ENCODE measurements at regions not wholly inside any gene's neighbourhood (a gene's known extent, or its start where the extent isn't known, plus 50 kb on each side); places are given as distances from the start of the nearest gene placed in this dataset.
A peak's percentile ranks its signal among the peaks of the same experiment; 100 is the strongest.
"Not testable (repeated sequence)": the region's sequence is repeated elsewhere in the genome, so short reads cannot be mapped to it uniquely, and the experiment has no call there.

DNA sequence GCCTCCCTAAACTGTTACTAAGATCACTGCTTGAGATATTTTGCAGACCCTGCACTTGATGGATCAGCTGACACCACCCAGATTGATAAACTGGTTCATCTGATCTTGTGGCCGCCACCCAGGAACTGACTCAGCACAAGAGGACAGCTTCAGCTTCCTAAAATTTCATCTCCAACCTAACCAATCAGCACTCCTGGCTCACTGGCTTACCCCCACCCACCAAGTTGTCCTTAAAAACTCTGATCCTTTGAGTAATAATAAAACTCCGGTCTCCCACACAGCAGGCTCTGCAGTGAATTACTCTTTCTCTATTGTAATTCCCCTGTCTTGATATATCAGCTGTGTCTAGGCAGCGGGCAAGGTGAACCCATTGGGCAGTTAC lies 174.8 kb downstream of the UTP18 start:
- no peak for DNase-seq (ENCODE audit: low read depth in 2 of 2)

DNA sequence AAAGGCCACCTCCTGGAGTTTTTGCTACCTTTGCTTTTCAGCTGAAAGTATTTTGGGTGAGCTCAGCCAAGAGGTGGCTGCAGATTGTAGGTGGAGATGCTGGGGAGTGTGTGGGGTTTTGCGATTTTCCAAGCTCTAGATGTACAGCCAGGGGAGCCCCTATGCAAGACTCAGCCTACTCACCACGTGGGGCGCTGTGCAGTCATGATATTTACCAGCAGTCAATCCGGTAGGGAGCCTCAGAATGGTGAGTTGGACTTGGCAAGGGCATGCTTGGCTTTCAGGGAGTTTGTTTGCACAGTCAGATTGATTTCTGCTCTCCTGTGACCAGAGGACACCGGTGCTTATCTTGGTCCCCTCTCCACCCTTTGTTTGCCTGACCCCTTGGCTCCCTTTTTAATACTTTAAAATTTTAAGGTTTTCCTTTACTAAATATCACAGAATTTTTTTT lies 175.3 kb downstream of the UTP18 start:
- DNase-seq (ENCODE audit: low read depth in 2 of 2): no peak

DNA sequence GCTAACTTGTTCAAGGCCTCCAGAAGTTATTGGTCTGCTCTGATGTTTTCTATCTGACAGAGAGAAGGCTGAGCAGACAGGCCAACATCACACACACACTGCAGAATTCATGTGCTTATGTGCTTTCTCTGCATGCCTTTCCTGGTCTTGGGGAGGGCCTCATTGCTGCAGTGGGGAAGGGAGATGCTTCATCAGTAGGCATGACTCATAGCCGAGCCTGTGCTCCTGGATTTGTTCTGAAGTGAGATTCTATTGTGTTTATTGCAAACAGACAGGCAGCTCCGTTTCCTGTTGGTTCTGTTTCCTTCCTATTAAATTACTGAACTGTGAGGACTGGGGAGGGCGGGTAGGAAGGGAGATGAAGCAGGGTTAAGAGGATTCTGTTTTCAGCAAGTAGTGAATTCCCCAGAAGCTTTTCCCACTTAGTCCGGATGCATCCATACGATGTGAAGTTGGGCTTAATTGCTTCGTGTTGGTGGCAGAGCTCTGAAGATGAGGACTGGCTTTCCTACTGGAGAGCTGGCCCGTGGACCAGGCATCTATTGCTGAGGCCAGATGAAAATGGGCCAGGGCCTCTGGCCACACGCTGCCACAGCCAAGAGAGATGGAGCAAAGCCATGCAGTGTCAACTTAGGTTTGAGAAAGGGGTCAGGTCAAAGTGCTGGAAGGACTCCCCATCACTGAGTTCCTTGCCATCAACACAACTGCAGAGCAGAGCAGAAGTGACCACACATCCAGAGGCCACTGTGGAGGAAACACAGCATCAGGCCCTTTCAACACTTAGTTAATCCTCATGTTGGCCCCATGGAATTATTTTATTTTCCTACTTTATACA lies 179.3 kb downstream of the UTP18 start:
- DNase-seq (ENCODE audit: low read depth in 2 of 2): no peak

GRCh38 chr17:51441431-51441830 lies 181.1 kb downstream of the UTP18 start:
- DNase-seq (ENCODE audit: low read depth in 2 of 2): no peak

DNA sequence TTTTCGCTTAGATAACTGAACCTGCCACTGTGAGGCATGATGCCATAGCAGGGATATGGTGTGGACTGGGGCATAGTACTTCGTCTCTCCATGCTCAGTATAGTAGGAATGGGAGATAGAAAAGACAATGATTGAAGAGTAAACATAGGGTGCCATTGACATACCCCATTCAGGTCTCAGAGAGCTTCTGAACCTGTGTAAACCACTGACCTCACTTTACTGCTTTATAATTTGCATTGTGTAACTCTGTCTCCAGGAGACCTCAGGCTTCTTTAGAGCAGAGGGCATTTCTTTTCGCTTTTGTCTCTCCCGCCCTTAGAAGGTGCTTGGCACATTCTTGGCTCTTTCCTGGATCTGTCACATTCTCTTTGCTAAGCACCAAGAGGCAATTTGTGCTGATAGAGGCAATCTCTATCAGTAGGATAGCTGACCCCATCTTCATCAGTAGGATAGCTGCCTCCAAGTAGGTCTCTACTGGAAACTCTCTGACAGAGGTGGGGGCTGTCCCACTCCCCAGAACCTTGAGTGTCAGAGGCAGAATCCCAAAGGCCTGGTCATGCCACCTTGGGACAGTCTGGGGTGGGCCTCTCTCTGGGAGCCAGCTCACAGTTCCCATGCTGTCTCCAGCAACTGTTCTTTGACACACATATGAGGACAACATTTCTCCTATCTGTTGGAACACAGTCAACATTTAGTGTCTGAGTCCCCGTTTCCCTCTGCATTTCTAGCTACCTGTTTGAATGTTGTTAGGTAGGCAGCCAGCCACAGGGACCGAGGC lies 181.9 kb downstream of the UTP18 start:
- DNase-seq (ENCODE audit: low read depth in 2 of 2): no peak

- DNase-seq (ENCODE audit: low read depth in 2 of 2): no peak
These were observed 183.3 kb downstream of the UTP18 start for GRCh38 chr17:51443646-51444045.

- no peak for DNase-seq (ENCODE audit: low read depth in 2 of 2)
These were observed 185.6 kb downstream of the UTP18 start for GRCh38 chr17:51445946-51446345.

DNA sequence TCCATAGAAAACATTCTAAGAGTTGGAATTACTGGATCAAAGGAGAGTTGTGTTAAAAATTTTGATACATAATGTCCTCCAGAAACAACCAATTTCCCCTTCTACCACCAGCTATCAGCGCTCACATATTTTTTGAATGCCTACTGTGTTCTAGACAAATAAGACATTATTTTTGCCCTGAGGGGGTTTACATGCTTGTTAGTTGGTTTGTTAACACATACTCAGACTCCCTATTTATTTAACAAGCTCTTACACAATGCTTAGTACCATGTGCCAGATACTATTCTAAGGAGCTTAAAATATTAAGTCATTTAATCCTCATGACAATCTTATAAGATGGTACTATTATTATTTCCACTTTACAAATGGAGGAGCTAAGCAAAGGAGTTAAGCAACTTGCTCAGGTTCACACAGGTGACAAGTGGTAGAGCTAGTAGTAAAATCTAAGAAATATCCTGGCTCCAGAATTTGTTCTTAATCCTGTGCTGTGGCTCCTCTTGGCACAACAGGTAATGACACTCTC lies 194.2 kb downstream of the UTP18 start:
- DNase-seq (ENCODE audit: low read depth in 2 of 2): no peak

DNA sequence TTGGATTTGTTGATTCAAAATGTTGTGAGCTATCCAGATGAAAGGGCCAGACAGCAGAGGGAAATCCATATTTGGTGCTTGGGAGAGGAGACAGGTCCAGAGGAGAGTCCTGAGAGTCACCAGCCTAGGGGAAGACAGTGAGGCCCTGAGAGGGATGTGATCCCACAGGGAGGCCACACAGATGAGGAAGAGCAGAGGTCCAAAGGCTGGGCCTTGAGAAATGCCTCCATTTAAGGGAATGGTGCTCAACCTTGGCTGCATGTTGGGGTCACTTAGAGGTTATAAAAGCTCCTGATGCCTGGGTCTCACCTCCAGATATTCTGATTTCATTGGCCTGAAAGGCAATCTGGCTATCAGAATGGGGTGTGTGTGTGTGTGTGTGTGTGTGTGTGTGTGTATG lies 194.9 kb downstream of the UTP18 start:
- DNase-seq (ENCODE audit: low read depth in 2 of 2): no peak

DNA sequence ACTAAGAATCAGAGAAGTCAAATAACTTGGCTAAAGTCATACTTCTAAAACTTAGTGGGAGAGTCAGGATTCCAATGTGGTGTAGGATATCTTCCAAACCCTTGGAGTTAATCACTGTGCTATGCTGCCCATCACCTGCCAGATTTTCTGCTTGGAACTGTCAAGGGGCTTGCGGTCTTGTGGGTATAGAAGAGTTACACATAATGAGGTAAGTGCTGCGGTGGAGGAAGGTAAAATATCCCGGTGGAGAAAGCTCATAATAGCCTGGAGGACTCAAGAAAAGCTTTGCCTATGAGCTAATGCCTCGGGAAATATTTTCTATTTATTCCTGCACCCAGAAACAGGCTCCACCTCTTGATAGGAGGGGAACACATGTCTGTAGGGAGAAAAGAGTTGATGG lies 195.6 kb downstream of the UTP18 start:
- no peak for DNase-seq (ENCODE audit: low read depth in 2 of 2)

GRCh38 chr17:51456942-51457341 lies 196.6 kb downstream of the UTP18 start:
- DNase-seq (ENCODE audit: low read depth in 2 of 2): no peak

DNA sequence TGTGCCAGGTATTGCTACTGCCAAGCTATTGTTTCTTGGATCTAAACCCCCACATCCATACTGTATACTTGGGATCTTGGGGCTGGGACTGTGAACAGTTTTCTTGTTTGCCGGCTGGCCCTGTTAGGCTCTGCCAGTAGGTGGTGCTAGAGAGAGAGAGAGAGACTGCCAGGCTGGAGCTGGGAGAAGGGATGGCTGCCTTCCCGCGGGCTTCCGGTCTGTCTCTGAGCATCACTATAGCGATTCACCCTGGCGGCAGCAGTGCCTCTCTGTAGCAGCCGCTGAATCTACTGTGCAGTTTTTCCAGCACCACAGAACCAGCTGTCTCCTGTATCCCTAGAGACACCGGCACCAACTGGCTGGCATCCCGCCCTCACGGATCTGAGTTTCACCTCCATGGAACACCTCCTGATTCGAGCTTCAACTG lies 201.2 kb downstream of the UTP18 start:
- peak in 1 of 2 donors; percentile 11 for DNase-seq (ENCODE audit: low read depth in 2 of 2)

DNA sequence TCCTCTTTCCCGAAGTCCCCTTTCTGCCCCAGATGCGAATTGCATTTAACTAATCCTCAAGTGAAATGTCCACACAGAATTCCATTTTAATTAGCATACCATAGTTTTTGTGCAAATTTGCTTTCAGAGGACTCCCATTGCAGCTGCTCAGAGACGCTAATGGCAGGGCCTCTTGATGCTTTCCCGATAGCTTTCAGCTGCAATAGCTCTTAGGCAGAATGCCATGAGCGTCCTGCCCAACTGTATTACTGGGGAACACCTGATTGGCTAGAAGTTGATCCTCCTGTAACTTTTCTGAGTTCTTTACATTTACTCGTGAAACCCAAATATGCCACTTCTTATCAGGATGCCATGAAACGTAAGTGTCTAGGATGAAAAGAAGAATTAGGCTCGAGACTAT lies 203.0 kb downstream of the UTP18 start:
- no peak for DNase-seq (ENCODE audit: low read depth in 2 of 2)

DNA sequence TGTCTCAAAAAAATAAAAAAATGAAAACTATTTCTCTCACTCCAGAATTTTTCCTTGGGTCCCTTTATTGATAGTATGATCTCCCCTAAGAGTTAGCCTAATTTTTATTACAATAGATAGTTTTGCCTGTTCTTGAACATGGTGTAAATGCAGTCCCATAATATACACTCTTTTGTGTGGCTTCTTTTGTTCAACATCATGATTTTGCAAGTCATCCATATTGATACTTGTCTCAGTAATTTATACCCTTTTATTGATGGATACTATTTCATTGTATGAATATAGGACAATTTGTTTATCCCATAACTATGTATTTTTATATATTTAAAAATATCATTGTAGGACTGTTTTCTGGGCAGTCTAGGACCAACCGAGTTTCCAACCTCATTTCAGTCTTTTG lies 207.0 kb downstream of the UTP18 start:
- no peak for DNase-seq (ENCODE audit: low read depth in 2 of 2)

- DNase-seq (ENCODE audit: low read depth in 2 of 2): no peak
These were observed 212.4 kb downstream of the UTP18 start for GRCh38 chr17:51472670-51473205.

DNA sequence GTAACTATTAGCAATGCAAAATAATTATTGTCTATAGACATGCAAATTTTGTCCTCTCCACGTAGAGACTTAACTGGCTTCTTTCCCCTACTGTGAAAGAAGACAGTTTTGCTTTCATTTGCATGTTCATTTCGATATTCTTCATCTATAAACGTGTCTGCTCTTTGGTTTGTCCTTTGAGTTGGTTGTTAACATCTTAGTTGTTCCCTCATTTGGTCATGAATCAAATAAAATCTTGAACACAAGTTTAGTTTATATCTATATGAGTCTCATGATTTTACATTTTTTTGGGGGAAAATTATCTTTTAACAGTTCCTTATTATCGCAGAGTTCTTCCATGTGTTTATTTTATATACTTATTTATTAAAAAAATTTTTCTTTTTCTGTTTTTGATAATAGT lies 214.4 kb downstream of the UTP18 start:
- DNase-seq (ENCODE audit: low read depth in 2 of 2): no peak

GRCh38 chr17:51475730-51476129 lies 215.4 kb downstream of the UTP18 start:
- no peak for DNase-seq (ENCODE audit: low read depth in 2 of 2)

DNA sequence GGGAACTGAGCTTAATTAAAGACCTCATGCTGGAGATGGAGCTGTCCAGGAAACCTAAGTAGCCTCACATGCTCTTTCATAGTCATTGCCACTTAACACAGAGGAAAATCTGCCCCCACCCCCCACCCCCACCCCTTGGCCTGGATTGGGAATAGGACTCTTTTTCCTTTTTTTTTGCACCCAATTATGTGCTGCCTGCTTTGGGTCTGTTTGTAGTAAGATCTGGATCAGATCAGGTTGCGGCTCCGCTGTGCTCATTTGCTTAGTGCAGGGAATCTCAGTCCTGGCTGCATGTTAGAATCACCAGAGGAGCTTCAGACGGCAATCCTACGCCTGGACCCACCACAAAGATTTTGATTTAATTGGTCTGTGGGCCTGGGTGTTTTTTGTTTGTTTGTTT lies 219.0 kb downstream of the UTP18 start:
- no peak for DNase-seq (ENCODE audit: low read depth in 2 of 2)

GRCh38 chr17:51481370-51481769 lies 221.0 kb downstream of the UTP18 start:
- DNase-seq (ENCODE audit: low read depth in 2 of 2): no peak

GRCh38 chr17:51482248-51482647 lies 221.9 kb downstream of the UTP18 start:
- not testable (repeated sequence) for DNase-seq (ENCODE audit: low read depth in 2 of 2)

DNA sequence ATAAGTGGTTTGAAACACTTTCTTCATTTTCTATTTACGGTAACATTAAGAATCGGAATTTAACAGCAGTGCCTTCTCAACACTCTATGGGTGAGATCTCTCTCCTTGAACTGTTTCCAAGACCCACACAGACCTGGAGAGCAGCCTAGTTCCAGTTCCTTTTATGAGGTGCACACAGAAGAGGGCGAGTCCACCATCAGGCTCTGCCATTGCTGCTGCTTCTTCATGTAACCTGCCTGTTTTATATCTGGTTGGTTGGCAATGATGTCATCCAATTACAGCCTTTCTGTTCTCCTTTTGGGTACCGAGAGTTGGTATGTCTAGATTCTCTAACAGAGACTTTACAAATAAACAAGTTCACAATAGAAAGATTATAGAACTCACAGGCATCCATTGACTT lies 225.7 kb downstream of the UTP18 start:
- DNase-seq (ENCODE audit: low read depth in 2 of 2): no peak

GRCh38 chr17:51486885-51487520 lies 226.7 kb downstream of the UTP18 start:
- DNase-seq (ENCODE audit: low read depth in 2 of 2): no peak

All from stimulated activated CD8-positive, alpha-beta memory T cell treated with anti-CD3 and anti-CD28 coated beads, Interleukin-2, amount 100 ng/mL, for 1 hour (primary cell).